ENCODE measurements at regions not wholly inside any gene's neighbourhood (a gene's known extent, or its start where the extent isn't known, plus 50 kb on each side); places are given as distances from the start of the nearest gene placed in this dataset.
A peak's percentile ranks its signal among the peaks of the same experiment; 100 is the strongest.

GRCh38 chr2:180607514-180608049, 372.8 kb upstream of the UBE2E3 start:
- DNase-seq (ENCODE audit: low read depth, low spot score) (no peak), ATAC-seq (no peak)
- CTCF ChIA-PET: no interaction called here
- POLR2A ChIA-PET: no interaction called here
- TF ChIP-seq REST (IDR thresholded peaks at IDR 0.05; ENCODE audit: insufficient read depth in 1 of 2, low read depth in 2 of 2, low read length in 1 of 2) (no peak), POLR2AphosphoS5 (IDR thresholded peaks at IDR 0.05; ENCODE audit: low read depth, low read length) (no peak), CTCF (IDR thresholded peaks at IDR 0.05) (no peak), TCF7L2 (IDR thresholded peaks at IDR 0.05; ENCODE audit: low read depth, low read length) (no peak), SIN3A (IDR thresholded peaks at IDR 0.05; ENCODE audit: borderline replicate concordance, insufficient read depth, low read depth, low read length) (no peak)
- Histone ChIP-seq H3K4me3 (ENCODE audit: low read depth in 2 of 2, low read length in 2 of 2) (no peak overlapping the region), H3K27ac (ENCODE audit: low read length) (no peak overlapping the region), H3K36me3 (ENCODE audit: control insufficient read depth, insufficient read depth, low read length) (no peaks in the 10 kb centered on the region; the same call in 1 of the 2 replicates), H3K27me3 (ENCODE audit: control insufficient read depth, insufficient read depth, low read length) (no peaks in the 10 kb centered on the region), H3K4me1 (ENCODE audit: control insufficient read depth, insufficient read depth, low read length) (no peaks in the 10 kb centered on the region), H3K9me3 (ENCODE audit: control insufficient read depth, insufficient read depth, low read depth, low read length) (no peaks in the 10 kb centered on the region)
- in situ Hi-C loops (cut with HindIII; ENCODE audit: low pct_unique_long_range_greater_than_20kb, low sequenced_read_pairs) (no loop called here), intact Hi-C loops (cut with micrococcal nuclease; ENCODE audit: unreplicated experiment) (no loop called here)
- BruUV-seq (replicated peaks): no TSS peak

- no peaks in the 10 kb centered on the region for H3K9me3 ChIP-seq (ENCODE audit: control insufficient read depth, insufficient read depth, low read depth, low read length)
- no TSS peak for BruUV-seq (replicated peaks)
- H3K27me3 ChIP-seq (ENCODE audit: control insufficient read depth, insufficient read depth, low read length): no peaks in the 10 kb centered on the region
- no peak overlapping the region for H3K4me3 ChIP-seq (ENCODE audit: low read depth in 2 of 2, low read length in 2 of 2)
- POLR2A ChIA-PET: no interaction called here
- H3K27ac ChIP-seq (ENCODE audit: low read length): no peak overlapping the region
- intact Hi-C loops (cut with micrococcal nuclease; ENCODE audit: unreplicated experiment) (no loop called here), in situ Hi-C loops (cut with HindIII; ENCODE audit: low pct_unique_long_range_greater_than_20kb, low sequenced_read_pairs) (no loop called here)
- no peaks in the 10 kb centered on the region for H3K36me3 ChIP-seq (ENCODE audit: control insufficient read depth, insufficient read depth, low read length)
- H3K4me1 ChIP-seq (ENCODE audit: control insufficient read depth, insufficient read depth, low read length): no peaks in the 10 kb centered on the region
- ATAC-seq (no peak), DNase-seq (ENCODE audit: low read depth, low spot score) (no peak)
- TF ChIP-seq CTCF (IDR thresholded peaks at IDR 0.05) (peak; percentile 26), TCF7L2 (IDR thresholded peaks at IDR 0.05; ENCODE audit: low read depth, low read length) (no peak), REST (IDR thresholded peaks at IDR 0.05; ENCODE audit: insufficient read depth in 1 of 2, low read depth in 2 of 2, low read length in 1 of 2) (no peak), POLR2AphosphoS5 (IDR thresholded peaks at IDR 0.05; ENCODE audit: low read depth, low read length) (no peak), SIN3A (IDR thresholded peaks at IDR 0.05; ENCODE audit: borderline replicate concordance, insufficient read depth, low read depth, low read length) (no peak)
- CTCF ChIA-PET: no interaction called here
Measured at GRCh38 chr2:180604077-180604476, 376.3 kb upstream of the UBE2E3 start.
